GM12878 (cell line): ENCODE measurements at regions not wholly inside any gene's neighbourhood (a gene's known extent, or its start where the extent isn't known, plus 50 kb on each side); places are given as distances from the start of the nearest gene placed in this dataset.

Source experiments
- ATAC-seq: fragments of 200-7000 bp; cut with Tn5 transposase; 3 replicates; pipeline ENCODE4 v1.9.1; 2020; ENCODE audit warnings: mild to moderate bottlenecking, moderate library complexity
- BruUV-seq: library from RNA; stranded (reverse); fragments of 400-500 nt; replicated peaks from 2 replicates; lab custom pipeline; 2021; lab: Mats Ljungman, UMichigan
- CTCF ChIA-PET: fragments of 300-600 bp; sonication (Branson Sonifier 250); formaldehyde crosslinking; extraction: SDS; loops from one replicate; lab custom pipeline; 2021; ENCODE audit warnings: inconsistent platforms; lab: Yijun Ruan, JAX
- POLR2A ChIA-PET: fragments of 350-600 bp; formaldehyde crosslinking; extraction: SDS; loops from one replicate; lab custom pipeline; 2021; ENCODE audit warnings: inconsistent platforms; lab: Charles Lee
- RAD21 ChIA-PET: fragments of 300-600 bp; sonication (Branson Sonifier 250); formaldehyde crosslinking; loops from one replicate; lab custom pipeline; 2023; ENCODE audit warnings: antibody characterized with exemption; ENCODE audit not compliant: unreplicated experiment; lab: Charles Lee
- SMC1A ChIA-PET: fragments of 300-600 bp; sonication (Branson Sonifier 250); formaldehyde crosslinking; loops from one replicate; lab custom pipeline; 2023; ENCODE audit not compliant: unreplicated experiment, uncharacterized antibody; lab: Charles Lee
- DNase-seq: peaks from one replicate; pipeline ENCODE4 v3.0.0-alpha.2; 2011; ENCODE audit warnings: low read depth, low spot score
- FAIRE-seq: peaks from 3 replicates; lab custom pipeline; 2011; peaks lifted over from hg19 to GRCh38; lab: Jason Lieb, UNC
- H2AFZ ChIP-seq: 2 replicates; pipeline ENCODE4 v1.6.0; 2011; ENCODE audit warnings: low read depth, low read length, control low read depth; ENCODE audit not compliant: control insufficient read depth
- H3K27ac ChIP-seq: 2 replicates; pipeline ENCODE4 v1.5.1; 2011; ENCODE audit warnings: control low read depth; ENCODE audit not compliant: control insufficient read depth, insufficient read depth
- H3K27me3 ChIP-seq, 2 experiments: replicated peaks in 1 of 2; 2 replicates each; pipeline versions ENCODE4 v1.6.0 to v1.6.1; 2011; ENCODE audit warnings: low read length in 1 of 2; ENCODE audit not compliant: control insufficient read depth in 2 of 2, insufficient read depth in 2 of 2
- H3K36me3 ChIP-seq, 2 experiments: 2 replicates each; pipeline ENCODE4 v1.5.1; 2011; ENCODE audit warnings: low read length in 1 of 2; ENCODE audit not compliant: control insufficient read depth in 2 of 2, insufficient read depth in 2 of 2
- H3K4me1 ChIP-seq: 2 replicates; pipeline ENCODE4 v1.6.1; 2011; ENCODE audit warnings: mild to moderate bottlenecking, low read length, moderate library complexity, mixed read lengths; ENCODE audit not compliant: control insufficient read depth, insufficient read depth
- H3K4me2 ChIP-seq: 2 replicates; pipeline ENCODE4 v1.6.0; 2011; ENCODE audit warnings: control low read depth; ENCODE audit not compliant: control insufficient read depth, insufficient read depth
- H3K4me3 ChIP-seq: fragments of 200-600 bp; sonication (generic); 2 replicates; pipeline ENCODE4 v1.5.1; 2016
- H3K79me2 ChIP-seq: 2 replicates; pipeline ENCODE4 v1.6.0; 2011; ENCODE audit warnings: low read length; ENCODE audit not compliant: control insufficient read depth, insufficient read depth
- H3K9ac ChIP-seq: 2 replicates; pipeline ENCODE4 v1.8.0; 2011; ENCODE audit warnings: low read length, control low read depth, mixed read lengths; ENCODE audit not compliant: control insufficient read depth, insufficient read depth
- H3K9me3 ChIP-seq: replicated peaks from 3 replicates; pipeline ENCODE4 v1.5.1; 2011; ENCODE audit warnings: mild to moderate bottlenecking, low read length; ENCODE audit not compliant: control insufficient read depth, insufficient read depth
- H4K20me1 ChIP-seq: 2 replicates; pipeline ENCODE4 v1.6.0; 2011; ENCODE audit not compliant: control insufficient read depth, insufficient read depth
- ATF3 ChIP-seq: IDR thresholded peaks from 2 replicates; pipeline ENCODE4 v1.6.1; 2011; ENCODE audit warnings: low read depth, mild to moderate bottlenecking, low read length, moderate library complexity, borderline replicate concordance; ENCODE audit errors: extremely low read depth
- CEBPZ ChIP-seq: fragments of 150-350 bp; IDR thresholded peaks from 2 replicates; pipeline ENCODE4 v1.6.1; 2016; ENCODE audit warnings: low read depth, low read length
- HDAC2 ChIP-seq: fragments of 200-600 bp; sonication (generic); IDR thresholded peaks from 2 replicates; pipeline ENCODE4 v1.6.1; 2017
- HSF1 ChIP-seq: fragments of 150-350 bp; IDR thresholded peaks from 2 replicates; pipeline ENCODE4 v1.6.1; 2014; ENCODE audit warnings: mild to moderate bottlenecking, low read depth, low read length
- IKZF1 ChIP-seq: fragments of 450-650 bp; conservative IDR thresholded peaks from 2 replicates; pipeline ENCODE4 v1.6.1; 2017; ENCODE audit warnings: antibody characterized with exemption, mild to moderate bottlenecking
- IRF3 ChIP-seq: fragments of 450-650 bp; IDR thresholded peaks from 2 replicates; pipeline ENCODE4 v1.6.1; 2014; ENCODE audit warnings: mild to moderate bottlenecking
- KAT2A ChIP-seq: conservative IDR thresholded peaks from 2 replicates; pipeline ENCODE4 v1.6.1; 2011; ENCODE audit warnings: low read depth, low read length; ENCODE audit not compliant: control insufficient read depth
- KDM1A ChIP-seq: fragments of 200-600 bp; sonication (generic); IDR thresholded peaks from 2 replicates; pipeline ENCODE4 v1.6.1; 2016; ENCODE audit warnings: borderline replicate concordance
- MTA2 ChIP-seq: fragments of 450-650 bp; IDR thresholded peaks from 2 replicates; pipeline ENCODE4 v1.6.1; 2016; ENCODE audit warnings: low read depth, mild to moderate bottlenecking, moderate library complexity
- MXI1 ChIP-seq: fragments of 150-350 bp; IDR thresholded peaks from 2 replicates; pipeline ENCODE4 v1.6.1; 2011; ENCODE audit warnings: low read depth, mild to moderate bottlenecking, inconsistent platforms, low read length, improper control_type of control experiment
- MYC ChIP-seq: IDR thresholded peaks from 2 replicates; pipeline ENCODE4 v1.6.1; 2011; ENCODE audit warnings: mild to moderate bottlenecking, low read length, moderate library complexity, inconsistent platforms; ENCODE audit not compliant: insufficient read depth, insufficient replicate concordance, insufficient read length, severe bottlenecking
- PAX8 ChIP-seq: fragments of 450-650 bp; IDR thresholded peaks from 2 replicates; pipeline ENCODE4 v1.6.1; 2017; ENCODE audit warnings: mild to moderate bottlenecking, moderate library complexity
- POLR2AphosphoS5 ChIP-seq: IDR thresholded peaks from 2 replicates; pipeline ENCODE4 v1.6.1; 2011; ENCODE audit warnings: mild to moderate bottlenecking, low read length, inconsistent platforms
- RAD21 ChIP-seq: IDR thresholded peaks from 2 replicates; pipeline ENCODE4 v1.6.1; 2011; ENCODE audit warnings: mild to moderate bottlenecking, low read depth, low read length, moderate library complexity; ENCODE audit not compliant: insufficient read depth
- SP1 ChIP-seq: IDR thresholded peaks from one replicate; pipeline ENCODE4 v1.6.1; 2011; ENCODE audit warnings: low read depth, low read length
- SUPT20H ChIP-seq: IDR thresholded peaks from 2 replicates; pipeline ENCODE4 v1.6.1; 2011; ENCODE audit warnings: low read depth, mild to moderate bottlenecking, low read length, moderate library complexity, borderline replicate concordance; ENCODE audit not compliant: control insufficient read depth
- TARDBP ChIP-seq: IDR thresholded peaks from 2 replicates; pipeline ENCODE4 v1.6.1; 2016; ENCODE audit warnings: borderline replicate concordance
- YY1 ChIP-seq: IDR thresholded peaks from 2 replicates; pipeline ENCODE4 v1.6.1; 2011; ENCODE audit warnings: low read depth, mild to moderate bottlenecking, low read length
- ZSCAN29 ChIP-seq: fragments of 450-650 bp; IDR thresholded peaks from 2 replicates; pipeline ENCODE4 v1.6.1; 2017; ENCODE audit warnings: mild to moderate bottlenecking, moderate library complexity
- WGBS: methylation state at CpG from one replicate; pipeline ENCODE4 v1.1.6; 2016; ENCODE audit warnings: low lambda C conversion rate; ENCODE audit not compliant: insufficient replicate concordance, insufficient coverage; ENCODE audit errors: missing lambda C conversion rate; 5-methylcytosine and 5-hydroxymethylcytosine counted together
- in situ Hi-C: fragments of 300-500 bp; cut with MboI; formaldehyde crosslinking; loops from 9 replicates; pipeline ENCODE4 v1.14.3; 2018; ENCODE audit warnings: mixed read lengths
- intact Hi-C: fragments of 100-400 bp; cut with micrococcal nuclease; formaldehyde crosslinking; loops from one replicate; pipeline ENCODE4 v1.14.2; 2022; ENCODE audit not compliant: unreplicated experiment

GRCh38 chr2:174694920-174695319 is 69.4 kb downstream of the CHRNA1 start:
- no peaks in the 10 kb centered on the region; the same call in 1 of the 2 replicates for H3K4me1 ChIP-seq
- intact Hi-C loops = no loop called here
- H3K27me3 ChIP-seq = no peaks in the 10 kb centered on the region; a peak in 2 of 4 replicates
- H3K79me2 ChIP-seq = no peaks in the 10 kb centered on the region
- POLR2A ChIA-PET = no interaction called here
- H3K9ac ChIP-seq = no peak overlapping the region
- H3K9me3 ChIP-seq = no peaks in the 10 kb centered on the region; the same call in 2 of the 3 replicates
- FAIRE-seq = no peak
- no peak overlapping the region for H3K4me2 ChIP-seq
- TF ChIP-seq ZSCAN29 (no peak), RAD21 (no peak), MTA2 (no peak), TARDBP (no peak), PAX8 (no peak), HDAC2 (no peak), HSF1 (no peak), IRF3 (no peak), IKZF1 (no peak), MYC (no peak), KDM1A (no peak), POLR2AphosphoS5 (no peak), ATF3 (no peak), MXI1 (no peak), SP1 (no peak), CEBPZ (no peak), YY1 (no peak), SUPT20H (no peak), KAT2A (no peak)
- TF ChIP-seq, all 136 proteins: peak for 0
- no TSS peak for BruUV-seq
- in situ Hi-C loops = loop anchor here (5.0 to 25.0 kb wide), 2 partner anchors 108 to 233 kb away; partner anchors contain the start of gene WIPF1
- ChIA-PET SMC1A (interaction anchor here (0.9 to 3.6 kb wide), 11 partner anchors 9 to 239 kb away, joined by 3 to 15 read pairs (median 3); no protein-coding TSS in a partner anchor), CTCF (interaction anchor here (0.5 to 6.4 kb wide), 21 partner anchors 18 to 1763 kb away, joined by 3 to 99 read pairs (median 3); no protein-coding TSS in a partner anchor), RAD21 (interaction anchor here (1.1 to 3.3 kb wide), 4 partner anchors 65 to 232 kb away, joined by 3 to 10 read pairs (median 3); partner anchors contain the start of gene WIPF1)
- H3K4me3 ChIP-seq = no peak overlapping the region
- H3K27ac ChIP-seq = no peak overlapping the region
- H3K36me3 ChIP-seq = no peaks in the 10 kb centered on the region
- DNase-seq = no peak
- no peak for ATAC-seq
- H2AFZ ChIP-seq = no peak overlapping the region
- H4K20me1 ChIP-seq = no peaks in the 10 kb centered on the region
- WGBS = 53% methylated on average over 2 of the region's 2 CpGs
